ENCODE measurements at regions not wholly inside any gene's neighbourhood (a gene's known extent, or its start where the extent isn't known, plus 50 kb on each side); places are given as distances from the start of the nearest gene placed in this dataset.

GRCh38 chr5:114007678-114008077 lies 354.2 kb upstream of the KCNN2 start:
- intact Hi-C loops (cut with micrococcal nuclease) = no loop called here
- Mint-ChIP-seq H3K9me3 (peaks cover 5 to 10% of the 10 kb centered on the region in 2 donors), H3K27ac (no peak overlapping the region), H3K36me3 (no peaks in the 10 kb centered on the region), H3K27me3 (ENCODE audit: low read depth in 2 of 2) (no peaks in the 10 kb centered on the region), H3K4me3 (no peak overlapping the region), H3K4me1 (no peaks in the 10 kb centered on the region)
- ATAC-seq (no peak), DNase-seq (no peak)
- Histone ChIP-seq H3K27ac (ENCODE audit: low read length) (no peak overlapping the region), H3K36me3 (ENCODE audit: control insufficient read depth, insufficient read depth, low read length) (no peaks in the 10 kb centered on the region), H3K9me3 (ENCODE audit: control insufficient read depth, insufficient read depth, low read length) (no peaks in the 10 kb centered on the region), H3K4me3 (ENCODE audit: low read length) (no peak overlapping the region), H3K27me3 (ENCODE audit: control insufficient read depth, insufficient read depth, low read length) (no peaks in the 10 kb centered on the region), H3K4me1 (ENCODE audit: control insufficient read depth, insufficient read depth, low read length) (no peaks in the 10 kb centered on the region)
- 70% methylated on average over 3 of the region's 5 CpGs for WGBS (ENCODE audit: insufficient coverage)
- TF ChIP-seq CTCF (IDR thresholded peaks at IDR 0.05) = no peak

GRCh38 chr5:114010362-114010761 lies 351.5 kb upstream of the KCNN2 start:
- no peaks in the 10 kb centered on the region for H3K27me3 Mint-ChIP-seq (ENCODE audit: low read depth in 2 of 2)
- peaks cover 2 to 8% of the 10 kb centered on the region in 2 donors for H3K9me3 Mint-ChIP-seq
- no peak overlapping the region for H3K4me3 Mint-ChIP-seq
- TF ChIP-seq CTCF (IDR thresholded peaks at IDR 0.05) = no peak
- H3K27me3 ChIP-seq (ENCODE audit: control insufficient read depth, insufficient read depth, low read length) = no peaks in the 10 kb centered on the region
- H3K27ac ChIP-seq (ENCODE audit: low read length) = no peak overlapping the region
- ATAC-seq = no peak
- no peak overlapping the region for H3K4me3 ChIP-seq (ENCODE audit: low read length)
- DNase-seq = no peak
- H3K36me3 ChIP-seq (ENCODE audit: control insufficient read depth, insufficient read depth, low read length) = no peaks in the 10 kb centered on the region
- no peak overlapping the region for H3K27ac Mint-ChIP-seq
- intact Hi-C loops (cut with micrococcal nuclease) = no loop called here
- WGBS (ENCODE audit: insufficient coverage) = 79% methylated on average over 2 of the region's 2 CpGs
- no peaks in the 10 kb centered on the region for H3K36me3 Mint-ChIP-seq
- no peaks in the 10 kb centered on the region for H3K4me1 Mint-ChIP-seq
- no peaks in the 10 kb centered on the region for H3K4me1 ChIP-seq (ENCODE audit: control insufficient read depth, insufficient read depth, low read length)
- no peaks in the 10 kb centered on the region for H3K9me3 ChIP-seq (ENCODE audit: control insufficient read depth, insufficient read depth, low read length)

- 69% methylated on average over 4 of the region's 4 CpGs for WGBS (ENCODE audit: insufficient coverage)
- no peak overlapping the region for H3K27ac Mint-ChIP-seq
Observed at GRCh38 chr5:114018186-114018585, 343.7 kb upstream of the KCNN2 start.

More at GRCh38 chr5:114018186-114018585, 343.7 kb upstream of the KCNN2 start:
- Histone ChIP-seq H3K4me3 (ENCODE audit: low read length) (no peak overlapping the region), H3K27me3 (ENCODE audit: control insufficient read depth, insufficient read depth, low read length) (no peaks in the 10 kb centered on the region), H3K27ac (ENCODE audit: low read length) (no peak overlapping the region), H3K4me1 (ENCODE audit: control insufficient read depth, insufficient read depth, low read length) (no peaks in the 10 kb centered on the region), H3K36me3 (ENCODE audit: control insufficient read depth, insufficient read depth, low read length) (no peaks in the 10 kb centered on the region), H3K9me3 (ENCODE audit: control insufficient read depth, insufficient read depth, low read length) (no peaks in the 10 kb centered on the region)
- H3K27me3 Mint-ChIP-seq (ENCODE audit: low read depth in 2 of 2) = no peaks in the 10 kb centered on the region
- intact Hi-C loops (cut with micrococcal nuclease) = no loop called here
- no peaks in the 10 kb centered on the region for H3K36me3 Mint-ChIP-seq
- TF ChIP-seq CTCF (IDR thresholded peaks at IDR 0.05) = no peak
- H3K4me1 Mint-ChIP-seq = no peaks in the 10 kb centered on the region
- peaks cover 9 to 15% of the 10 kb centered on the region in 2 donors for H3K9me3 Mint-ChIP-seq
- no peak overlapping the region for H3K4me3 Mint-ChIP-seq
- no peak for ATAC-seq
- no peak for DNase-seq

Measured in natural killer cell (primary cell).